HG02973 (cell line): ENCODE measurements at regions not wholly inside any gene's neighbourhood (a gene's known extent, or its start where the extent isn't known, plus 50 kb on each side); places are given as distances from the start of the nearest gene placed in this dataset.
A peak's percentile ranks its signal among the peaks of the same experiment; 100 is the strongest.
"Not testable (repeated sequence)": the region's sequence is repeated elsewhere in the genome, so short reads cannot be mapped to it uniquely, and the experiment has no call there.

Experiments
- ATAC-seq: cut with Tn5 transposase; IDR thresholded peaks from one replicate; pipeline ENCODE4 v1.9.1; 2021; ENCODE audit warnings: moderate library complexity; ENCODE audit not compliant: unreplicated experiment

DNA sequence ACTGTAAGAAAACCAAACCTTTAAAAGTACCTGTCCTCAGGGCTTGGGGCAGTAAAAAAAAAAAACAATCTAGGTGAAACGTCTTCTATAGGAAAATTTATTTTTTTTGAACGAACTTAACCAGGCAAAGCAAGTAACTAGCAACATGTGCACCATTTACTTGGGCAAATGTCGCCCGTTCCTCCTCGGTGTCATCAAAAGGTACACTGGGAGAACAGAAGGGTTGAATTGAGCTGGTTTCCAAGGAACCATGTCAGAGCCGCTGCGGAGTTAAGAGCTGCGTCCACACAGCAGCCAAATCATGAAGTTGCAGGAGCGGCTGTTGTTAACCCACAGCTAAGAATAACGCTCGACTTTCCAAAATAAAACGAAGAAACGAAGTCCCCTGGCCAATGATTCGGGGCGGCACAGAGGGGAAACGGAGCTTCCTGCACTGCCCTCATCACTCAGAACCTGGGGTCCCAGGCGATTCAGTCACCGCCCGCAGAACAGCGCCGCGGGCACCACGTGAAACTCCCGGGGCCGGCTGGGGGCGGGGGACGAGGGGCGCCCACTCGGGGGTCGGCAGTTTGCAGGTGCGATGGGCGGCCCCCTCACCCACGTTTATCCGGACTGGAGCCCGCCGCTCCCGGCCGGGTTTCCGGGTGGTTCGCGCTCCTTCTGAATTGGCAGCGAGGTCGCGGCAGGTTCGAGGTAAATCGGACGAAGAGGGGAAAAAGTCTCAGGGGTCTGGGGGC is 53.6 kb upstream of the PLGLB1 start:
- ATAC-seq: peak; percentile 8

DNA sequence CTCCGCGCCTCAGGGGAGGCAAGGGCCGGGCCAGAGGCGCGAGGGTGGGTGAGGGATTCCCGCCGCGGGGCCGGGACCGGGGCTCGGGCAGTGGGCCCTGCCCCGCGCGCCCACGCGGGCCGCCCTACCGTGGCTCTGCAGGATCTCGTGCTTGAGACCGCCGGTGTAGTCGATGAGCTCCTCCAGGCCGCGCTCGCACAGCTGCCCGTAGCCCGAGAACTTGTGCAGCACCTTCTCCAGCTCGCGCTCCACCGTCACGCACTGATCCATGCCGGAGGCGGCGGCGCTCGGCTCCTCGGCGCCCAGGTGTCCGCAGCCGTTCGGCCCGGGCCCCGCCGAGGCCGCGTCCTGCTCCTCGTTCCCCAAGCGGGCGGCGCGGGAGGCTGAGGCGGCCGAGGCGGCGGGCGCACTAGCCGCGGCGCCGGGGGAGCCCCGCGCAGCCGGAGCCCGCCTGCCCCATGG is 54.2 kb upstream of the PLGLB1 start:
- ATAC-seq: peak; percentile 37

DNA sequence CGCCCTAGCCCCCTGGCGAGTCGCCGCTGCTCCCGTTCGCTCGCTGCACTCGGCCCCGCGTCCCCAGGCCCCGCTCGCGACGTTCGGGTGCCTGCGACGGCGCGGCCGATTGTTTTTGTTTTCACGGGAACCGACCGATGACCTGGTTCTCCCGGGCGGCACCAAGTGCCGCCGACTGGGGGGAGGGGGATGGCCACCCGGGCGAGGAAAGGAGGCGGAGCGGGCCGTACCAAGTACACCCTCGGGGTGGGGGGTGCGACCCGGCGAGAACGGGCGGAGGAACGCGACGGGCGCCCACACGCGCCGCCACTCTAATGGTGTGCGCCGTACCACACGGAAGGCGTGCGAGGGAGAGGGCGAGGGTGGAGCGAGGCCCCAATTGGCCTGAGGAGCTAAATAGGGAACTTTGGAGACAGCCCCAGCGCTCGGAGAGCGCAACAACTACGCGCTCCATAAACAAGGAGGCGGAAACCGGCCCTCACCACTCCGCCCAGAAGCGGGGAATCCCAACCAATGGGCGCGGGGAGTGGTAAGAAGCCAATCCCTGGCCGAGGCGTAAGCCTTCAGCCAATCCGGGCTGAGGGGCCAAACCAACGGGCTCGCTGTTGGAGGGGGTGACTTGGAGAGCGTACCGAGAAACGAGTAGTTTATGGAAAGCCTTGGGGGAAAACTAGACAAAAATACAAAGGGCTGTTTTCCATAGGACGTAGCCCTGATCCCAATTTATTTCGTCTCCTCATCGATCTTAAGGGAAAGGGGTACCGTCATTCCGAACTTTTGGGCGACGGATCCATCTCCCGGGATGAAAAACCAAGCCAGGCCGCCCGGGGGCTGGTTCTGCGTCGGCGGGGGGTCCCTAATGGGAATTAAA is 54.8 kb upstream of the PLGLB1 start:
- ATAC-seq: peak; percentile 88

DNA sequence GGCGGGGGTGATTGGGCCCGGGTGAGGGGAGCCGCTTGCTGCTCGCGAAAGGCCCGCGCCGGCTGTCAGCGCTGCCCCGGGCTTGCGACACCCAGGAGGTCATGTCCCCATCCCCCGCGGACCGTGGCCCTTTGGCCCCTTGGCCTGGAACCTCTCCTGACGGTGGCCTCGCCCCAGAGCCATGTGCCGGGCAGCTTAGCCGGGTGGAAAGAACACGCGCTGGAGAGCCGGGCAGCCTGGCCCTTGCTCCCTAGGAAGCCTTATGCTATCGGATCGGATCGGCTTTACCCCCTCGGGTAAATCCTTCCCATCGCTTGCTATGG is 55.4 kb upstream of the PLGLB1 start:
- ATAC-seq: not testable (repeated sequence)

DNA sequence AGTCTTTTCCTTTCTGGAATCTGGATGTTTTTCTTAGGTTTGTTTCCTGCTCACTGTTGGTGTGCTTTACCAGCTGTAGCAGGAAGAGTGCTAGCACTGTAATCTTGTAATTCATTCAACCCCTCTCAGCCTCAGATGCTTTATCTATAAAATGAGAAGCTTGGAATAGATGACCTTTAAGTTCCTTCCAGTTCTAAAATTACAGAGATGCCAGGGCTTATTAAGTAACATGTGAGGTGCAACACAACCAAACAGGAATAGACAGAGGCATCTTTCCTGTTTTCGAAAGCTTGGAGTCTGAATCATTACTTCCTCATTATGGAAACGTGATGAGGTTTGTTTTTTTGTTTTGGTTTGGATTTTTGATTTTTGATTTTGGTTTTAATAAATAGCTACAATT is 60.1 kb upstream of the PLGLB1 start:
- ATAC-seq: not testable (repeated sequence)

GRCh38 chr2:87088079-87088478 is 66.4 kb upstream of the PLGLB1 start:
- ATAC-seq: not testable (repeated sequence)

DNA sequence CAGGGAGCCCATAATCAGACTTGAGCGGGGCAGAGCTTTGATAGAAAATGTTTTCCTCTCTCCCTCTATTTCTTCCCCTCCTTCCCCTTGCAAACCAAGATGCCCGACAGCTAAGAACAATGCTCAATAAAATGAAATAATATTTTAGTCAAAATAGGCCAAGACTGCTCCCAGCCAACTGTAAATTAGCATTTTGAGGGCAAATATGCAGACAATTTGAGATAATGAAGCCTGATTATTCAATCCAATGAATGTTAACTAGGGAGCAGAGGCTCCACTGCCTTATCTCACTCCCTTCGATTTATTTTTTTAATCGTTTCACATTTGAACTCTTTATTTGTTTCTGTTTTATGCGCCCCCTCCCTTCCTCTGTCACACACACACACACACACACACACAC is 67.8 kb upstream of the PLGLB1 start:
- ATAC-seq: not testable (repeated sequence)

DNA sequence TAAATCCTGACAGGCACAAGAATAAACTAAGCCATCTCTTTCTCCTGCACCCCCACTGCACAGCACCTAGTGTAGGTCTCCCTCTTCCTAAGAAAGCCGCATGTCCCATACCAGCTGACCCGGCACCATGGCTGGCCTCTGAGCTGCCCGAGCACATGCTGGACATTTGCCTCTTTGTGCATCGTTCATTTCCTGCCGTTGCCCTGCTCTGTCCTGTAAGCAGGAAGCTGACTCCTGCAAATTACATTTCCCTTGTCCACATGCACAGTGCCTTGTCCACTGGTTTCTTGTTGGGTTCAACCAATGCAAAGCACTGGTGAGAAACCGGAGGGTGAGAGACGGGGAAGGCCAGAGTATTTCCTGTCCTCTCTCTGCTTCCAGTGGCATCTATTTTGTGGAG is 71.6 kb upstream of the PLGLB1 start:
- not testable (repeated sequence) for ATAC-seq

DNA sequence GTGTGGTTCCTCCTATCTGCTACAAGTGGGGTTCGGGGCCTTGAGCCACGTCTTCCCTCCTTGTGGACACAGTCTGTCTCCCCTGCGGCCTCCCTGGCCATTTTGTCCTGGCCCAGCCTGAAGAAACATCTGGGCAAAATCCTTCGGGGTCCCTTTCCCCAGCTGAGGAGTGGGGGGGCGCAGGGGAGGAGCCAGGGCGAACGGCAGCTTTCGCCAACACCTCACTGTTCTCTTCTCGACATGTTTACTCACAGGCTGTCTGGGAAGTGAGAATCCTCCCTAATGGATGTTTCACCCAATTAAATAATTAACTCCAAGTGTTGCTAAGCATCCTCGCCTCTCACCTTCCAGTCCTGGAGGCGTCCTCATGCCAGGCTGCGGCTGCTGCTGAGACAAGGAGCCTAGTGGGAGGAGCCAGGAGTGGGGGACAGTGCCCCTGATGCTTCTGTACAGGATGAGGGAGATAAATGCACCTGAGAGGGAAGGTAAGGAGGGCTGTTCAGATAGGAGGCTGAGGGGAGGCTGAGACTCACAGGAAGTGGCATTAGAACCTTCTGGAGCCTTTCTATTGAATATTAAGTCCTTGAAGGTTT is 72.4 kb upstream of the PLGLB1 start:
- ATAC-seq: not testable (repeated sequence)

DNA sequence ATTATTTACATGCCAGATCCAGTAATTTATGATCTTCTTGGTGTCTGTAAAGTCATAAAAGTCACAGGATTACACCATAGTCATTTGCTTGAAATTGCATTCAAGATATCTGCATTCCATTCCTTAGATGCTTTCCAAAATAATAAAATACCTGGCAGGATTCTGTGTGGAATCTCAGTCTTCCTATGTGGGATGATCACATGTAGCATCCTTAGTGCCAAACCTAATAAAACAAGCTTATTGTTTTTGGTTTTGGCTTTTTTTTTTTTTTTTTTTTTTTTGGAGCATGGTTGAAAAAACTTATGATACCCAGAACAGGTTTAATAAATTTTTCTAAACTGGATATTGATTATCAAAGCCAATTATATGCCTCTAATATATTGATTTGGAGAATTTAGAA is 74.2 kb upstream of the PLGLB1 start:
- not testable (repeated sequence) for ATAC-seq

GRCh38 chr2:87128761-87129553 is 107.3 kb upstream of the PLGLB1 start:
- not testable (repeated sequence) for ATAC-seq

- not testable (repeated sequence) for ATAC-seq
Observed at GRCh38 chr2:87132577-87132976, 110.9 kb upstream of the PLGLB1 start.

DNA sequence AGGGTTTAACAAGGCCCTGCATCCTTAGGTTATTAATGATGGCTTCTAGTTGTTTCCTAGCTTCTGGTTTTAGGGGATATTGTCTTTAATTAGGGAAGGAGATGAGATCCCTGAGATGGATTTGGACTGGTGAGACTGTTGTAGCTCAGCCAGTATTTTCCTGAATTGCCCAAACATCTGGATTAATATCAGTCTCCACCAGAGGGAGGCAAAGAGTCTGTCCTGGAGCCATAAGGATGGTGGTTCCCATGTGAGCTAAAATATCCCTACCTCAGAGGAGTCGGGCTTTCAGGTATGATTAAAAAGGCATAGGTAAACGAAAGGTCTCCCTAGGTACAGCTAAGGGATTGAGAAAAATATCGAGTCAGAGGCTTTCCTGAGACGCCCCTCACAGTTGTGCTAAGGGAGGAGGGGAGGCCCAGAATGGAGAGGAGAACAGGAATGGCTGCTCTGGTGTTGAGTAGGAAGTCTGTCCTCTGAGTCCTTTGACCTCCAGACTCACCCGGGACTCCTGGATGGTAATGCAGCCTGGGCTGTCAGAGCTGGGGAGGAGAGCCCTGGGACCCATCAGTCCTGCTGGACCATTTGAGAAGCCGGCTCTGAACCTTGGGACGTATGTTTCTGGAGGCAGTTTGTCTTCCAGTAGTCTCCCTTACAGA is 130.3 kb upstream of the PLGLB1 start:
- ATAC-seq: not testable (repeated sequence)

DNA sequence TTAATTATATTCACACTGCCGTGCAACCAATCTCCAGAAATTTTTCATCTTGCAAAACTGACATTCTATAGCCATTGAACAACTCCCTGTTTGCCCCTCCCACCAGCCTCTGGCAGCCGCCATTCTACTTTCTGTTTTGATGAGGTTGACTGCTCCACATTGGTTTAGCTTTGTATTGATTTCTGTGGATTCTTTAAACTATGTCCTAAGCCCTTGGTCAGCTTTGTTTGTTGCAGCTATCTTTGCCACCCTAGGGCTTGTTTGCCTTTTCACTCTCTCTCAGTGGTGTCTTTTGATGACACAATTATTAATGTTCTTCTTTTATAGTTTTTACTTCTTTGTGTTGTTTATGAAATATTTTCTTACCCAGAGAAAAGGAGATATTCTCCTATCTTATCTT is 152.8 kb upstream of the PLGLB1 start:
- not testable (repeated sequence) for ATAC-seq

- not testable (repeated sequence) for ATAC-seq
Observed at GRCh38 chr2:87183373-87183772, 161.7 kb upstream of the PLGLB1 start.

- ATAC-seq: not testable (repeated sequence)
Observed at GRCh38 chr2:87184260-87184659, 162.6 kb upstream of the PLGLB1 start.

GRCh38 chr2:87189214-87189613 is 167.6 kb upstream of the PLGLB1 start:
- ATAC-seq: not testable (repeated sequence)

GRCh38 chr2:87193336-87193735 is 171.7 kb upstream of the PLGLB1 start:
- peak; percentile 54 for ATAC-seq

DNA sequence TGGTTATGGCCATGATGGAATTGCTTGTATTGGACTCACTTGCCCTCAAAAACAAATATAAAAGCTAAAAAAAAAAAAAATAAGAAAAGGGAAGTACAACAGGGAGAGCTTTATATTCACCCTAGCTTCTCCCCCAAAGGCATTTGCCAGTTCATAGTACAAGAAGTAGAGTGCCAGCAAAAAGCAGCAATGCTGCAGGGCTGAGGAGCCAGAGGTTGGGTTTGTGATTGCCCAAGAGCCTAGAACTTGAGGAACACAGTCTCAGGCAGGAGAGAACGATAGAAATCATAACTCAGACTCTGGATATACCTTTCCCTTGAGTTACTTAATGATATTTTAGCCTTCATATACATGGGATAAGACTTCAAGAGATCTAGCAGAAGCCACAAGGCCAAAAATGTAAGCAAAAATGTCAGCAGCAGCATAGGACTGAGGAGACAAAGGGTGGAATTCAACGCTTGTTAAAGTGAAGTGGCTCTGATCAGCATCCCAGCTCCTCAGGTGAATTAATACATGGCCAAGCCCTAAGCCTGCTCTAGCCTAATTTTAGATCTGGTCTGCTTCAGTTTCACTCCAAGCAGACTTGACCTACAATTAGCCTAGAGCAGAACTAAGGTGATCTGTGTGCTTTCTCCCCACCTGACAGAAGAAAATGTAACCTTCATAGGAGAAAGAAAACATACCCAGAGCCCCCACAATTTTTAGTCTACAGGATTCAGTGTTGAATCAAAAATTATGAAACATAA is 172.8 kb upstream of the PLGLB1 start:
- ATAC-seq: not testable (repeated sequence)
